Prostate gland (tissue), 2 donors: ENCODE measurements at regions not wholly inside any gene's neighbourhood (a gene's known extent, or its start where the extent isn't known, plus 50 kb on each side); places are given as distances from the start of the nearest gene placed in this dataset.

Experiments used
- DNase-seq: peaks from one replicate; pipeline ENCODE4 v3.0.0-alpha.2; 2019; ENCODE audit warnings: low spot score
- H3K27ac ChIP-seq, 2 donors: fragments of 200-600 bp; sonication (generic); 2 replicates each; pipeline ENCODE4 v1.5.1; 2017 to 2019
- H3K27me3 ChIP-seq: fragments of 200-600 bp; sonication (generic); replicated peaks from 2 replicates; pipeline ENCODE4 v1.5.1; 2019; ENCODE audit not compliant: insufficient read depth
- H3K36me3 ChIP-seq, 2 donors: fragments of 200-600 bp; sonication (generic); 1 replicate in 1 of 2; 2 replicates in 1 of 2; pipeline versions ENCODE4 v1.5.1 to v1.8.1; 2017 to 2019
- H3K4me1 ChIP-seq: fragments of 200-600 bp; sonication (generic); replicated peaks from 2 replicates; pipeline ENCODE4 v1.5.1; 2019
- H3K4me3 ChIP-seq, 2 donors: fragments of 200-600 bp; sonication (generic); 2 replicates each; pipeline ENCODE4 v1.5.1; 2017 to 2019
- H3K9me3 ChIP-seq: fragments of 200-600 bp; sonication (generic); 2 replicates; pipeline ENCODE4 v1.5.1; 2017
- POLR2A ChIP-seq: fragments of 450-650 bp; IDR thresholded peaks from one replicate; pipeline ENCODE4 v1.6.1; 2016; ENCODE audit warnings: antibody characterized with exemption, mild to moderate bottlenecking
- POLR2AphosphoS5 ChIP-seq: sonication (generic); formaldehyde crosslinking; IDR thresholded peaks from one replicate; pipeline ENCODE4 v1.6.1; 2017; ENCODE audit warnings: antibody characterized with exemption
- WGBS: methylation state at CpG from one replicate; pipeline ENCODE4 v1.1.5; 2018; 5-methylcytosine and 5-hydroxymethylcytosine counted together
- intact Hi-C: fragments of 100-400 bp; cut with DNase I; formaldehyde crosslinking; loops from one replicate; pipeline ENCODE4 v1.14.2; 2022
- TF ChIP-seq, protein P1 (sequence below), 4 experiments: fragments of 200-600 bp in 2 of 4; fragments of 450-650 bp in 2 of 4; sonication (generic) in 2 of 4; IDR thresholded peaks; 1 replicate in 3 of 4; 2 replicates in 1 of 4; pipeline ENCODE4 v1.5.1; 2016 to 2019; ENCODE audit warnings: antibody characterized with exemption in 4 of 4, mild to moderate bottlenecking in 2 of 4, moderate library complexity in 2 of 4

DNA sequence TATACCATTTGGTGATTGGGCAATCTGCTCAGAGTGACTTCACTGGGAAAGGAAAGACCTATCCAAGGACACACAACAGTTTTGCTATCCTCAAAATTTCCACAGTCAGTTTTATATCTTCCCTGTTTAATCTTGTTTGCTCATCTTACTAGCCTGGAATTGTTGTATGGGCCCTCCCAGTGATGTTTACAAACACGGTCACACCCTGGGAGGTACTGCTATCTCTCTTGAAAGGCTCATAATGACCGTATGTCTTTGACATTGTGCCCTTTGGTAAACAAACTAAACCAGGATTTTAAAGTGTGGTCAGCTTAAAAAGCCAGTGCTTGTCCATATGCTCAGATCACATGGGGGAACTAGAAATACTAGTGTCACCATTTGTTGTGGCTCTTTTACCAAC lies 277.0 kb downstream of the CDH2 start:
- no peak overlapping the region for H3K4me3 ChIP-seq
- 48% methylated on average over 2 of the region's 2 CpGs for WGBS
- no peaks in the 10 kb centered on the region for H3K27me3 ChIP-seq
- DNase-seq, result no peak
- H3K36me3 ChIP-seq, result no peaks in the 10 kb centered on the region
- intact Hi-C loops, result no loop called here
- TF ChIP-seq, protein P1, sequence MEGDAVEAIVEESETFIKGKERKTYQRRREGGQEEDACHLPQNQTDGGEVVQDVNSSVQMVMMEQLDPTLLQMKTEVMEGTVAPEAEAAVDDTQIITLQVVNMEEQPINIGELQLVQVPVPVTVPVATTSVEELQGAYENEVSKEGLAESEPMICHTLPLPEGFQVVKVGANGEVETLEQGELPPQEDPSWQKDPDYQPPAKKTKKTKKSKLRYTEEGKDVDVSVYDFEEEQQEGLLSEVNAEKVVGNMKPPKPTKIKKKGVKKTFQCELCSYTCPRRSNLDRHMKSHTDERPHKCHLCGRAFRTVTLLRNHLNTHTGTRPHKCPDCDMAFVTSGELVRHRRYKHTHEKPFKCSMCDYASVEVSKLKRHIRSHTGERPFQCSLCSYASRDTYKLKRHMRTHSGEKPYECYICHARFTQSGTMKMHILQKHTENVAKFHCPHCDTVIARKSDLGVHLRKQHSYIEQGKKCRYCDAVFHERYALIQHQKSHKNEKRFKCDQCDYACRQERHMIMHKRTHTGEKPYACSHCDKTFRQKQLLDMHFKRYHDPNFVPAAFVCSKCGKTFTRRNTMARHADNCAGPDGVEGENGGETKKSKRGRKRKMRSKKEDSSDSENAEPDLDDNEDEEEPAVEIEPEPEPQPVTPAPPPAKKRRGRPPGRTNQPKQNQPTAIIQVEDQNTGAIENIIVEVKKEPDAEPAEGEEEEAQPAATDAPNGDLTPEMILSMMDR (IDR thresholded peaks at IDR 0.05), result no peak
- no peak for TF ChIP-seq POLR2A
- TF ChIP-seq POLR2AphosphoS5, result no peak
- H3K9me3 ChIP-seq, result no peaks in the 10 kb centered on the region
- H3K4me1 ChIP-seq, result no peaks in the 10 kb centered on the region
- no peak overlapping the region for H3K27ac ChIP-seq

DNA sequence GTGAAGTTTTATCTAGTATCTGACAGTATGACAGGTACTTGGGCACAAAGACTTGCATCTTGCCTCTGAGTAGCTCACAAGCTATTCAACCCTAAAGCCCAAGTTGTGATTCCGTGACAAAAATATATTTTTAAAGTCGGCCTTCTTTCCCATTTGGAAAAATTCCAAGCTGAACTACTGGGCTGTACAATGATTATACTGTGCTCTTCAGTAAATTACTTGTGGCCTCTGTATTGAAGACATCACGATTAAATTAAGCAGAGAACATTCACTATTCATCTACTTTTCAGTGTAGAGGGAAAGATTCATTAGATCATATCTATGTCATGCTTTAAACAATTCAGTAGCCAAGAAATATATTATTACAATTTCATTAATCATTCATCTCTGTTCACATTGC lies 282.2 kb downstream of the CDH2 start:
- Histone ChIP-seq H3K27ac (no peak overlapping the region), H3K9me3 (no peaks in the 10 kb centered on the region), H3K4me1 (no peaks in the 10 kb centered on the region), H3K4me3 (no peak overlapping the region), H3K27me3 (no peaks in the 10 kb centered on the region), H3K36me3 (no peaks in the 10 kb centered on the region)
- no peak for TF ChIP-seq POLR2A
- TF ChIP-seq POLR2AphosphoS5, result no peak
- TF ChIP-seq, protein P1 (IDR thresholded peaks at IDR 0.05), result no peak
- WGBS, result 57% methylated on average over 3 of the region's 3 CpGs
- DNase-seq, result no peak
- intact Hi-C loops, result no loop called here

DNA sequence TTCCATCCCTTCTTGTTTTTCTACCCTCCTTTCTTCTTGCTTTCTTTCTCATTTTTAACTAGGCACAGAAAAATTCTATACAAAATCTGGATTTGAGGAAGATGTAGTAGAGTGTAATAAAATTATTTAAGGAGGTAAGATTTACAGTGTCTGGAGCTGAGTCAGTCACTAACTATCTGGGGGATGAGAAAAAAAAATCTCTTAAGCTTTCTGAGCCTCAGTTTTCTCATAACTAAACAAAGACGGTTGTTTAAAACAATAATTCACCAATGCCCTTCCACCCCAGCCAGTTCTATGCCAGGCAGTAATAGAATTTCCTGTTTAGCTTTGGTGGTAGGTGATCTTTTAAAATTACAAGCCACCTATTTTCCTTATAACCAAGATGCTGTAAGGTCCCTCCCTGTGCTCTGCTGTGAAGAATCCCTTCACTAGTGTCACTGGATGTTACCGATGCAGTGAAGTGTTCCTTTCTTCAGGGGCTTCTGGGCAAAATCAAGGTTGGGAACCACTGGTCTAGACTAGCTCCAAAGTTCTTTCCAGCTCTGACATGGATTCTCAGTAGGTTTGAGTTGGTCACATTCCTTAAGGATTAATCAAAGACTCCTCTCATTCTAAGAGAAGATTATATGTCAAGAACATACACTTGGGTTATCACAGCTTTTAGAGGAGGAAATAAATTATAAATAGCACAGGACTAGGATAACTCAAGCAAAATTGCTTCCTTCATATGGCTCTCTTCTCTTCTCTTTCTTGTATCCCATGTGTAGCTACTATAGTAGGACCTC lies 289.0 kb downstream of the CDH2 start:
- Histone ChIP-seq H3K27me3 (no peaks in the 10 kb centered on the region), H3K4me3 (no peak overlapping the region), H3K36me3 (no peaks in the 10 kb centered on the region), H3K27ac (no peak overlapping the region), H3K4me1 (no peaks in the 10 kb centered on the region), H3K9me3 (no peaks in the 10 kb centered on the region)
- DNase-seq, result no peak
- intact Hi-C loops, result no loop called here
- WGBS, result 40% methylated on average over 2 of the region's 2 CpGs
- TF ChIP-seq POLR2A, result no peak
- no peak for TF ChIP-seq POLR2AphosphoS5
- TF ChIP-seq, protein P1 (IDR thresholded peaks at IDR 0.05), result no peak

DNA sequence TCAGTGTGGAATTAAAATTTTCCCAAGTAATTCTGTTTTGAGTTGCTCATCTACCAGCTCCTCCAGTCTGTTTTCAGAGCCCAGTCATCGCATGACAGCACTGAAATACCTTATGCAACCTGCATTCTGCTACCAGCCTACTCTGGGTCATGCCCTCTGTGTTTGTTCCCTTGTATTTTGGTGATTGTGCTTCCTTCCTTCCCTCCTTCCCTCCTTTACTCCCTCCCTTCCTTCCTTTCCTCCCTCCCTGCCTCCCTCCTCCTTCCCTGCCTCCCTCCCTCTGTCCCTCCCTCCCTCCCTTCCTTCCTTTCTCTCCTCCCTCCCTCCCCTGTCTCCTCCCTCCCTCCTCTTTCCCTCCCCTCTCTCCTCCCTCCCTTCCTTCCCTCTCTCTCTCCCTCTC lies 289.6 kb downstream of the CDH2 start:
- TF ChIP-seq POLR2A (no peak), POLR2AphosphoS5 (no peak)
- TF ChIP-seq, protein P1 (IDR thresholded peaks at IDR 0.05), result no peak
- DNase-seq, result no peak
- Histone ChIP-seq H3K4me1 (no peaks in the 10 kb centered on the region), H3K36me3 (no peaks in the 10 kb centered on the region), H3K4me3 (no peak overlapping the region), H3K27me3 (no peaks in the 10 kb centered on the region), H3K9me3 (no peaks in the 10 kb centered on the region), H3K27ac (no peak overlapping the region)
- intact Hi-C loops, result no loop called here
- WGBS, result 100% methylated on average over 1 of the region's 1 CpG

DNA sequence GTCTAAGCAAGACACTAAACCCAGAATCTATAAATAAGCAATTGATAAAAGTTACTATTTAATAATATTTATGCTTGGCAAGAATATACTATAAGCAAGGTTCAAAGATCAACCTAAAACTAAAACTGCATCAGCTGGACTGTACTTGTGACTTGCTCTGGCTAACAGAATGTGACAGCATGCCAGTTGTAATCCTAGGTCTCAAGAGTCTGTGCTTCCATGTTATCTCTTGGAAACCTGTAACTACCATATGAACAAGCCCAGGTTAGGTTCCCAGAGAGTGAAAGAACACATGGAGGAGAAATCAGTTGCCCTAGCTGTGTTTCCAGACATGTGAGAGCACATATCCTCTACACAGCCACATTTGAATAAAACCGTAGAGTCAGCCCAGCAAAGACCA lies 297.4 kb downstream of the CDH2 start:
- Histone ChIP-seq H3K9me3 (no peaks in the 10 kb centered on the region), H3K36me3 (no peaks in the 10 kb centered on the region), H3K4me3 (no peak overlapping the region), H3K4me1 (no peaks in the 10 kb centered on the region), H3K27me3 (no peaks in the 10 kb centered on the region), H3K27ac (no peak overlapping the region)
- no peak for TF ChIP-seq POLR2AphosphoS5
- TF ChIP-seq, protein P1 (IDR thresholded peaks at IDR 0.05), result no peak
- no peak for TF ChIP-seq POLR2A
- intact Hi-C loops, result no loop called here
- no peak for DNase-seq
- 88% methylated on average over 1 of the region's 1 CpG for WGBS
